Neural progenitor cell (in vitro differentiated cells): ENCODE measurements at regions not wholly inside any gene's neighbourhood (a gene's known extent, or its start where the extent isn't known, plus 50 kb on each side); places are given as distances from the start of the nearest gene placed in this dataset.

Source experiments
- EZH2 ChIP-seq: fragments of 200-600 bp; sonication (generic); IDR thresholded peaks from 2 replicates; pipeline ENCODE4 v1.6.1; 2017; ENCODE audit warnings: antibody characterized with exemption, mild to moderate bottlenecking, moderate library complexity
- TF ChIP-seq, protein P1 (sequence below): fragments of 200-600 bp; sonication (generic); IDR thresholded peaks from 2 replicates; pipeline ENCODE4 v1.5.1; 2017; ENCODE audit warnings: antibody characterized with exemption, mild to moderate bottlenecking

DNA sequence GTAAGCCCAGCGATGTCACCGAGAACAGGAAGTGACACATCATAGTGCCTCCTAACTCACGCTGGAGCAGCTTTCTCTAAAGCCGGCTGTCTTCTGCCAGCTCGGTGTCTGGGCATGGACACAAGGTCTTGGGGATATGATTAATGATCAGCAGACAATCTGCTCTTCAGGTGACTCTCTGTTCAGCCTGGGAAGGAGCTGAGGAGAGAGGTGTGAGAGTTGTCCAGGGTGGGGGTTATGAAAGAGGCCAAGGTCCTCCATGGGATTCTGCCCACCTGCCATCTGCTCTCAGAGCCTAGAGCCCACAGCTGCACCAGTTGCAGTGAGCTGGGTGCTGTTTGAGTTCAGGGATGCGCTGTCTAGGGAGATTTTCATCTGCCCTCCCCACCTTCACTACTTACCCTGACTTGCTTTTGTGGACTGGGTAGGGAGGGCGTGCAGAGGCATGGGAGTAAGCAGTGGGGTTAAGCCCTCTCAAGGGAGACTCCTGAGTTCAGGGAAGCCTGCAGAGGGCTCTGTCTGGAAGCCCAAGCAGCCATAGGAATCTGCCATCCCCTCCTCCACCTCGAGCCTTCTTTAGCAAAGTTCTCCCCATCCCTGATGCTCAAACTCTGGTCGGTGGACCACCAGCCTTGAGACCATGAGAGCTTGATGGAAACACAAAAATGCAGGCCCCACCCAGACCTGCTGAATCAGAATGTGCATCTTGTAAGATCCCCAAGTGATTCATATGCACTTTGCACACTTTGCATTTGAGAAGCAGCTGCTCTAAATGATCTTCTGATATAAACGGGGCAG, 539.7 kb downstream of the RFC3 start:
- TF ChIP-seq, protein P1, sequence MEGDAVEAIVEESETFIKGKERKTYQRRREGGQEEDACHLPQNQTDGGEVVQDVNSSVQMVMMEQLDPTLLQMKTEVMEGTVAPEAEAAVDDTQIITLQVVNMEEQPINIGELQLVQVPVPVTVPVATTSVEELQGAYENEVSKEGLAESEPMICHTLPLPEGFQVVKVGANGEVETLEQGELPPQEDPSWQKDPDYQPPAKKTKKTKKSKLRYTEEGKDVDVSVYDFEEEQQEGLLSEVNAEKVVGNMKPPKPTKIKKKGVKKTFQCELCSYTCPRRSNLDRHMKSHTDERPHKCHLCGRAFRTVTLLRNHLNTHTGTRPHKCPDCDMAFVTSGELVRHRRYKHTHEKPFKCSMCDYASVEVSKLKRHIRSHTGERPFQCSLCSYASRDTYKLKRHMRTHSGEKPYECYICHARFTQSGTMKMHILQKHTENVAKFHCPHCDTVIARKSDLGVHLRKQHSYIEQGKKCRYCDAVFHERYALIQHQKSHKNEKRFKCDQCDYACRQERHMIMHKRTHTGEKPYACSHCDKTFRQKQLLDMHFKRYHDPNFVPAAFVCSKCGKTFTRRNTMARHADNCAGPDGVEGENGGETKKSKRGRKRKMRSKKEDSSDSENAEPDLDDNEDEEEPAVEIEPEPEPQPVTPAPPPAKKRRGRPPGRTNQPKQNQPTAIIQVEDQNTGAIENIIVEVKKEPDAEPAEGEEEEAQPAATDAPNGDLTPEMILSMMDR = no peak
- TF ChIP-seq EZH2 = no peak
